PC-9 (cell line): ENCODE measurements at regions not wholly inside any gene's neighbourhood (a gene's known extent, or its start where the extent isn't known, plus 50 kb on each side); places are given as distances from the start of the nearest gene placed in this dataset.

Experiments
- BruUV-seq: library from RNA; stranded (reverse); fragments of 400-500 nt; replicated peaks from 2 replicates; lab custom pipeline; 2021; lab: Mats Ljungman, UMichigan
- CTCF ChIA-PET: fragments of 300-600 bp; sonication (Branson Sonifier 250); formaldehyde crosslinking; loops from one replicate; lab custom pipeline; 2022; ENCODE audit warnings: antibody characterized with exemption; lab: Charles Lee
- POLR2A ChIA-PET: fragments of 300-600 bp; sonication (Branson Sonifier 250); formaldehyde crosslinking; loops from one replicate; lab custom pipeline; 2022; ENCODE audit warnings: antibody characterized with exemption; ENCODE audit not compliant: unreplicated experiment; lab: Charles Lee
- DNase-seq, 2 experiments: peaks; one replicate each; pipeline versions ENCODE4 v3.0.0 to v3.0.0-alpha.2; 2015 to 2022; ENCODE audit warnings: mixed read lengths in 1 of 2
- H2AFZ ChIP-seq: fragments of 200-600 bp; sonication (generic); 2 replicates; pipeline ENCODE4 v1.8.1; 2017; ENCODE audit warnings: antibody characterized with exemption
- H3F3A ChIP-seq: fragments of 200-600 bp; sonication (generic); 2 replicates; pipeline ENCODE4 v1.8.1; 2017; ENCODE audit warnings: antibody characterized with exemption, mild to moderate bottlenecking, low read depth; ENCODE audit not compliant: insufficient read depth
- H3K27ac ChIP-seq: fragments of 200-600 bp; sonication (generic); 2 replicates; pipeline ENCODE4 v1.6.1; 2016; ENCODE audit warnings: mixed run types
- H3K27me3 ChIP-seq: fragments of 200-600 bp; sonication (generic); 2 replicates; pipeline ENCODE4 v1.6.1; 2016; ENCODE audit warnings: low read depth, mixed run types; ENCODE audit not compliant: insufficient read depth
- H3K36me3 ChIP-seq: fragments of 200-600 bp; sonication (generic); 2 replicates; pipeline ENCODE4 v1.6.1; 2016; ENCODE audit warnings: low read depth, mixed run types
- H3K4me1 ChIP-seq: fragments of 200-600 bp; sonication (generic); replicated peaks from 2 replicates; pipeline ENCODE4 v1.6.1; 2016; ENCODE audit warnings: mixed run types; ENCODE audit not compliant: insufficient read depth
- H3K4me2 ChIP-seq: fragments of 200-600 bp; sonication (generic); 2 replicates; pipeline ENCODE4 v1.6.1; 2017; ENCODE audit warnings: mixed run types
- H3K4me3 ChIP-seq: fragments of 200-600 bp; sonication (generic); 2 replicates; pipeline ENCODE4 v1.6.1; 2016; ENCODE audit warnings: mixed run types
- H3K79me2 ChIP-seq: fragments of 200-600 bp; sonication (generic); 2 replicates; pipeline ENCODE4 v1.6.1; 2017; ENCODE audit warnings: low read depth, mixed run types
- H3K9me2 ChIP-seq: fragments of 200-600 bp; sonication (generic); 2 replicates; pipeline ENCODE4 v1.8.1; 2017; ENCODE audit warnings: mild to moderate bottlenecking; ENCODE audit not compliant: insufficient read depth
- H3K9me3 ChIP-seq: fragments of 200-600 bp; sonication (generic); 2 replicates; pipeline ENCODE4 v1.8.1; 2016; ENCODE audit warnings: low read depth; ENCODE audit not compliant: insufficient read depth
- H4K20me1 ChIP-seq: fragments of 200-600 bp; sonication (generic); 2 replicates; pipeline ENCODE4 v1.8.1; 2017; ENCODE audit not compliant: insufficient read depth
- CTCF ChIP-seq: fragments of 200-600 bp; sonication (generic); conservative IDR thresholded peaks from 2 replicates; pipeline ENCODE4 v1.6.1; 2017; ENCODE audit warnings: mixed run types, antibody characterized with exemption, mild to moderate bottlenecking, moderate library complexity
- EZH2 ChIP-seq: fragments of 200-600 bp; sonication (generic); IDR thresholded peaks from 2 replicates; pipeline ENCODE4 v1.8.0; 2017; ENCODE audit warnings: antibody characterized with exemption, low read depth
- intact Hi-C: fragments of 100-400 bp; cut with micrococcal nuclease; formaldehyde crosslinking; loops from one replicate; pipeline ENCODE4 v1.10.0; 2022; ENCODE audit not compliant: unreplicated experiment

GRCh38 chr4:138650495-138650894 is 365.1 kb upstream of the NOCT start:
- Histone ChIP-seq H3K4me3 (no peak overlapping the region), H3K79me2 (no peaks in the 10 kb centered on the region), H3F3A (no peaks in the 10 kb centered on the region), H3K36me3 (no peaks in the 10 kb centered on the region), H3K27ac (no peak overlapping the region), H3K4me2 (0 out of 2 replicates have a peak overlapping the region, but pooled peaks have one; percentile 13), H2AFZ (no peak overlapping the region), H3K4me1 (peaks cover 10% of the 10 kb centered on the region), H3K9me3 (0 out of 2 replicates have a peak, but pooled peaks cover 3% of the 10 kb centered on the region), H3K27me3 (no peaks in the 10 kb centered on the region), H4K20me1 (no peaks in the 10 kb centered on the region), H3K9me2 (no peaks in the 10 kb centered on the region)
- intact Hi-C loops: no loop called here
- no TSS peak for BruUV-seq
- no peak for DNase-seq
- ChIA-PET CTCF (interaction anchor here (0.6 kb wide), 1 partner anchor 265 kb away, joined by 4 read pairs; no protein-coding TSS in a partner anchor), POLR2A (no interaction called here)
- no peak for TF ChIP-seq CTCF
- TF ChIP-seq EZH2: no peak

GRCh38 chr4:138647433-138647832 is 368.1 kb upstream of the NOCT start:
- CTCF ChIA-PET: no interaction called here

GRCh38 chr4:138646383-138646782 is 369.2 kb upstream of the NOCT start:
- Histone ChIP-seq H3K9me2 (no peaks in the 10 kb centered on the region), H3F3A (no peaks in the 10 kb centered on the region), H3K79me2 (no peaks in the 10 kb centered on the region), H3K4me1 (peaks cover 10% of the 10 kb centered on the region), H4K20me1 (no peaks in the 10 kb centered on the region), H3K27me3 (no peaks in the 10 kb centered on the region), H2AFZ (no peak overlapping the region), H3K9me3 (no peaks in the 10 kb centered on the region), H3K4me3 (no peak overlapping the region), H3K4me2 (no peak overlapping the region), H3K27ac (no peak overlapping the region), H3K36me3 (no peaks in the 10 kb centered on the region)
- ChIA-PET POLR2A (no interaction called here), CTCF (no interaction called here)
- BruUV-seq: no TSS peak
- no peak for DNase-seq
- intact Hi-C loops: no loop called here
- no peak for TF ChIP-seq EZH2
- no peak for TF ChIP-seq CTCF

More at GRCh38 chr4:138647433-138647832, 368.1 kb upstream of the NOCT start:
- H3K27ac ChIP-seq: no peak overlapping the region
- TF ChIP-seq CTCF: no peak
- TF ChIP-seq EZH2: no peak
- DNase-seq: no peak
- no peak overlapping the region for H2AFZ ChIP-seq
- H3K4me3 ChIP-seq: no peak overlapping the region
- no peaks in the 10 kb centered on the region for H3F3A ChIP-seq
- no peaks in the 10 kb centered on the region for H3K9me2 ChIP-seq
- POLR2A ChIA-PET: no interaction called here
- intact Hi-C loops: no loop called here
- H3K4me1 ChIP-seq: peaks cover 10% of the 10 kb centered on the region
- no peaks in the 10 kb centered on the region for H3K79me2 ChIP-seq
- H3K4me2 ChIP-seq: no peak overlapping the region
- H3K27me3 ChIP-seq: no peaks in the 10 kb centered on the region
- no peaks in the 10 kb centered on the region for H4K20me1 ChIP-seq
- H3K36me3 ChIP-seq: no peaks in the 10 kb centered on the region
- BruUV-seq: no TSS peak
- no peaks in the 10 kb centered on the region for H3K9me3 ChIP-seq
